HG03342 (cell line): ENCODE measurements at regions not wholly inside any gene's neighbourhood (a gene's known extent, or its start where the extent isn't known, plus 50 kb on each side); places are given as distances from the start of the nearest gene placed in this dataset.
"Not testable (repeated sequence)": the region's sequence is repeated elsewhere in the genome, so short reads cannot be mapped to it uniquely, and the experiment has no call there.

Source experiments
- ATAC-seq: cut with Tn5 transposase; IDR thresholded peaks from one replicate; pipeline ENCODE4 v1.9.1; 2021; ENCODE audit warnings: mild to moderate bottlenecking, moderate library complexity; ENCODE audit not compliant: unreplicated experiment

GRCh38 chr7:81887098-81888090, 117.5 kb upstream of the HGF start:
- peak; percentile 69 for ATAC-seq

- ATAC-seq, result no peak
Measured at GRCh38 chr7:81886211-81886764, 116.4 kb upstream of the HGF start.

GRCh38 chr7:81884817-81885216, 115.0 kb upstream of the HGF start:
- ATAC-seq, result no peak

DNA sequence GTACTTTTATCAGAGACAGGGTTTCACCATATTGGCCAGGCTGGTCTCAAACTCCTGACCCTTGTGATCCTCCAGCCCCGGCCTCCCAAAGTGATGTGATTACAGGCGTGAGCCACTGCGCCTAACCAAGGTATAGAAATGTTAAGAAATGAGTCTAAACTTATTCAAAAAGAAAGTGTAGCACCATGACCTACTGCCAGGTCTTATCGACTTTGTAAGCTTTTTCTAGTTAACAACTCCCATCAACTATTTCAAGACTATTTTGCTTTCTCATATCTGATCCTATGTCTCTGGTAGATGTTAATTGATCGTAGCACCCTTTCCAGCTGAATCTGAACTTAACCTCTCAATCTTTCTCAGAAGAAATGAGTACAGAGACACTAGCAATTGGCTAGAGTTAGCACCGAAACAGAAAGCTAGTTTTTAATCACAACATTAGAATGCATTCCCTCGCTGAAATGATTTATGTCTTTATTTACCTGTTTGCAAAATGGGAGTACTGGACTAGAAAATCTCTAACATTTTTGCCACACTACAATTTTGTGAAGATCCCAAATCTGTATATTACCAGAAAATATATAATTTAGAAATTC, 114.0 kb upstream of the HGF start:
- ATAC-seq, result peak; percentile 49

GRCh38 chr7:81882086-81882485, 112.2 kb upstream of the HGF start:
- no peak for ATAC-seq

GRCh38 chr7:81877890-81878289, 108.0 kb upstream of the HGF start:
- ATAC-seq, result no peak

DNA sequence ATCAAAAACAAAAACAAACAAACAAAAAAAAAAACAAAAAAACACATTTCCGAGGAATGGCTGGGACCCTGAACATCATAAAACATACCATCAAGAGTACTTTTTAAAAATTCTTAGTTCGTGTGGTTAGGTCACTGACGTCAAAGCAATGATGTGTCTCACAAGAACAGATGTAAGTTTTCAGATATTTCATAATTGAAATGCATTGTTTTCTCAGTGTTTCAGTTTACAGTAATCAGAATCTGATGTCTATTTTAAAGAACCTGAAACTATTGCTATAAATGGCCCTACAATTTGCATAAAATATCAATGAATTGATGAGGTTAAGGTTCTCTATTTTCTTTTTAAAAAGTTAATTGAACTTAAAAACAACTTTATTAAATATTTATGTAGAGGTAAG, 103.7 kb upstream of the HGF start:
- ATAC-seq, result no peak

DNA sequence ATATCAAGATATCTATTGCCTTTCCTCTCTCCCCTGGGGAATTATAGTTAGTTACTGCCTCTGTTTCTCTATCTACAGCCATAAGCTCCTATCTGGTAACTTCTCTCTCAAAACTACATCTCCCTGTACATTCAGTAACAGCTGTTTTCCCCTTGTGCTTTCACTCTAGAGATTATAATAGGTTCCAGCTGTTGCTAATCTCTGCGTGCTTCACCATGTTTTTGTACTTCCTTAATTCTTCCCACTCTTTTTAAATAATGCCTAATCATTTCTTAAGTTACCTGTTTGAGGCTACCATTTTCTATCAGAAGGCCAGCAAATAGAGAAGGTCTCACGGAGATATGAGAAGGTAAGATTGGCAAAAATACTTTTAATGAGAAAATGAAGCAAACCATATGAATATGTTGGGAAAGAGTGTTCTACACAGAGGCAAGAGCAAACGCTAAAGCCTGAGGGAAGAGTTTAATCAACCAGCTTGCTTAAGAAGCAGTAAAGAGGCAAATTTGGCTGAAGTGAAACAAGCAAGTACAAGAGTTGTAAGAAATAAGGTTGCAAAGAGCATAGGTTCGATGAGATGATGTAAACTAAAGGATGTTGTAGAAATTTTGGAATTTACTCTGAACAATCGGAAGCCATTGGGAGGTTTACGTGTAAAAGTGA, 101.9 kb upstream of the HGF start:
- ATAC-seq, result no peak

DNA sequence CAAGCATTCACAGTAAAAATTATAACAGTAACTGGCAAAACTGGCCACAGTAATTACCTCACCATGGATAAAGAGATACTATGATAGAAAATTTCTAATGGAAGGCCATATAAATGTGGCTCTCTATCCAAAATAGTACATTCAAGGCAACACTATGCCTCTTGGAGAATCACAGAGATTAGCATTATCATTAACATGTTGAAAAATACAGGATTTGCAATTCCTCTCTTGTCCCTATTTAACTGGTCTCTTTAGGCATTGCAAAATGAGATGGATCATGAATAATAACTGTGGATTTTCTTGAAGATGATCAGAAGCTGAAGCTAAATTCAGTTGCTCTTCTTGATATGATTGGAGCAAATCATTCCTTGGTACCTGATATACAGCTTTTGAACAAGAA, 100.8 kb upstream of the HGF start:
- no peak for ATAC-seq

DNA sequence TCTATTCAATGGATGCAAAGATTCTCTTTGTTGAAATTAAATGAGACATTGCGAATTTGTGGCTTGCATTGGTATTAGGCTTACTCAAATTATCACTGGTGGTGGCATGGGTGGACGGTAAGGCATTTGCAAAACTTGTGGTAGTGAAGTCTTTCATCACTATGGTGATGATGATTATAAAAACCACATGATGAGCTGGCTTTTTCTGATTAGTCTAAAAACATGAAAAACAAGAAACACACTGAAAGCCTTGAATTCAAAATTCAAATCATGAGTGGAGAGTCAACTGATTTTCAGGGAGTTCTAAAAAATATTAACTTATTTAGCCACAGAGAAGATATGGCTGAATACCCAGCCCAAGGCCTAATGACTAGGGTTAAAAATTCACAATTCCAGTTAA, 99.8 kb upstream of the HGF start:
- ATAC-seq, result no peak

DNA sequence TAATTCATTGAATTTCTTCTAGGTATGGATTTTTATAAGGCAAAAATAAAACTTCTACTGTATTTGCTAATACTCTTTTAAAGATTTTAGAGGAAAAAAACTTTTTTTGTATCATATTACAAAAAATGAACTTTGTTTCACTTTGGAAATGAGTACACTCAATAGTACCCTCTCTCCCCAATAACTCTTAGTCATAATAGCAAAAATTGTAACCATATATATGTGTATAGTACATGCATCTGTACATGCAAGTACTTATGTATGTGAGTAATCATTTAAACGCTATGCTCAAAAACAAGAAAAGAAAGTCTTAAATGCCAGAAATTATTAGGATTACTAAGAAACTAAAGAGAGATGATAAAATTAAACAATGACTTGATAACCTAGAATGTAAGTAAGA, 95.9 kb upstream of the HGF start:
- ATAC-seq, result no peak

- ATAC-seq, result no peak
Measured at GRCh38 chr7:81859433-81859832, 89.6 kb upstream of the HGF start.

GRCh38 chr7:81858820-81859219, 89.0 kb upstream of the HGF start:
- ATAC-seq, result not testable (repeated sequence)

GRCh38 chr7:81857385-81857784, 87.5 kb upstream of the HGF start:
- ATAC-seq, result no peak

DNA sequence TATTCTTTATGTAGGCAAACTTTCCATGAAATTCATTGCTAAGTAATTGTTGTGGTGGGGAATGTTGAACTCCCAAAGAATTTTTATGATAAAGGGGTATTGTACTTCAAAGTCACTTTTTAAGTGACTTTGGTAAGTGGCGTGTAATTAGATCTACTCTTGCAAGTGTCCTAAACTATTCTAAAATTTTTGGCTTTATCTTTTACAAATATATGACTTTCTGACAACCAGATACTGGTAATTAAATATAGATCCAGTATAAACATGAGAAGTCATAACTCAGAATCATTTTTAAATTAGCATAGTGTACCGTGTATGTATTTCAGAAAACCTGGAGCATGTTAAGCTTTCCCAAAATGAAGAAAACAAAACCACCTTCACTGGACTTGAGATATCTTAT, 84.7 kb upstream of the HGF start:
- no peak for ATAC-seq

GRCh38 chr7:81852701-81853100, 82.9 kb upstream of the HGF start:
- ATAC-seq, result no peak

- no peak for ATAC-seq
Measured at GRCh38 chr7:81851413-81851812, 81.6 kb upstream of the HGF start.

DNA sequence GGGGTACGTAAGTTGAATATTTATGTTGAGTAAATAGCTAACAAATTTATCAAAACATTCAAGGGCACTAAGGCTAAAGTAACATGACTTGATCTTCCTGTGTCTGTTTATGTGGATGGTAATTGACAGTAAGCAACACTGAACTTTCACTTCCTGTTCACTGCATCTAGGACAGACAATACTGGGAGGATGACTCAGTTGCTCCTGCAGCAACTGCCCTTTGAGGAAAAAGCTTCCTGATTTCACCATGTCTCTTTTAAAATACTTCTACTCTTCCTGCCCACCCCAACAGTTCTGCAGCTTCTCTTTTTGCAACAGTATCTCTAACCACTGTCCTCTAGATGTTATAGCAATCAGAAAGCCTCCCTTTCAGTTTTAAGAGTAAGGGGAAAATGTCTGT, 76.6 kb upstream of the HGF start:
- peak; percentile 75 for ATAC-seq

- ATAC-seq, result peak; percentile 94
Measured at GRCh38 chr7:81845744-81846241, 75.9 kb upstream of the HGF start.

- not testable (repeated sequence) for ATAC-seq
Measured at GRCh38 chr7:81843657-81844056, 73.8 kb upstream of the HGF start.

GRCh38 chr7:81842361-81842760, 72.5 kb upstream of the HGF start:
- ATAC-seq, result no peak
